Renal cortical epithelial cell (primary cell): ENCODE measurements at regions not wholly inside any gene's neighbourhood (a gene's known extent, or its start where the extent isn't known, plus 50 kb on each side); places are given as distances from the start of the nearest gene placed in this dataset.
A peak's percentile ranks its signal among the peaks of the same experiment; 100 is the strongest.

Experiments used
- DNase-seq: peaks from one replicate; pipeline ENCODE4 v3.0.0-alpha.2; 2011; ENCODE audit warnings: low read depth

GRCh38 chr2:64338910-64339500 is 115.0 kb upstream of the LGALSL start:
- DNase-seq = peak; percentile 70

DNA sequence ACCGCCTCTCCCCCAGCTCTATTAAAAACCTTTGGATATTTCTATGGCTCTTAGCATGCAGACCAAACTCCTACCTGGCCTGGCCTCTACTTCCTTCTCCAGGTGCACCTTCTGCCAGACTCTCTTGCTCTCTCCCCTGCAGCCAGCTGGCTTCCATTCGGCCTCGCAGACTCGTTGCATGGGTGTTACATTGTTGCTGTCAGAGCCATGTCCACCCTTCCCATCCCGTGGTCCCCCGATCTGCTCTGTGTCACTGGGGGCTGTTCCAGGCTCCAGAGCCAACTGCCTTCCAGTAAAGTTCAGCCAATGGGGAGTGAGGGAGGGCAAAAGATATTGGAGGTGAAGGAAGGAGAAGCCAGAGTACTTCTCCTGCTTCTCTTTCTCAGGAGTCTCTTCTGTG is 112.5 kb upstream of the LGALSL start:
- no peak for DNase-seq

DNA sequence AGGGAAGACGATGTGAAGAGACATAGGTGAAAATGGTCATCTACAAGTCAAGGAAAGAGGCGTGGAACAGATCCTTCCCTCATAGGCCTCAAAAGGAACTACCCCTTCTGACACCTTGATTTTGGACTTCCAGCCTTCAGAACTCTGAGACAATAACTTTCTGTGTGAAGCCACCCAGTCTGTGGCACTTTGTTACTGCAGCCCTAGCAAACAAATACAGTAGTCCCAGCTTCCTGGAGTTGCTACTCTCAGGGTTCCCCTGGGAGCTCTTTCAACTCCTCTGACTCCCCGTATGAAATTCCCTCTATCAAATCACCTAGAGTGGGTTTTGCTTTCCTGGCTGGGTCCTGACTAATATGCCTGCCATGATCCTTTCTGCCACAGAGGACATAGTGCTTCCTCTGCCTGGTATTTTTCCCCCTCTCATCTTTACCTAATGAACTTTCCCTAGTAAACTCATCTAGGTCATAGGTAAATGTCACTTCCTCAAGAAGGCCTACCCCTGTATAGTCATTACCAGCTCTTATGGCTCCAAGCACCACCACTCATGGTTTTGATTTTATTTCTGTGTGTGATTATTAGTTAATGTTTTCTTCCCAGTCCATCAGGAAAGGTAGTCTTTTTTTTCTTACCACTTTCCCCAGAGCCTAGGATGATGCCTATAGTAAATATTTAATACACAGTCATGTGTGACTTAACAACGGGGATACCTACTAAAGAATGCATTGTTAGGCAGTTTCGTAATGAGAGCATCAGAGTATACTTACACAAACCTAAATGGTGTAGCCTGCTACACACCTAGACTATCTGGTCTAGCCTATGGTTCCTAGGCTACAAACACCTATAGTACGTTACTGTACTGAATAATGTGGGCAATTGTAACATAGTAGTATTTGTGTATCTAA is 111.5 kb upstream of the LGALSL start:
- peak; percentile 68 for DNase-seq

- no peak for DNase-seq
Measured at GRCh38 chr2:64344999-64345576, 108.9 kb upstream of the LGALSL start.

- DNase-seq = no peak
Measured at GRCh38 chr2:64345998-64346397, 108.0 kb upstream of the LGALSL start.

GRCh38 chr2:64348386-64349130 is 105.4 kb upstream of the LGALSL start:
- no peak for DNase-seq

GRCh38 chr2:64349131-64349530 is 104.8 kb upstream of the LGALSL start:
- no peak for DNase-seq

DNA sequence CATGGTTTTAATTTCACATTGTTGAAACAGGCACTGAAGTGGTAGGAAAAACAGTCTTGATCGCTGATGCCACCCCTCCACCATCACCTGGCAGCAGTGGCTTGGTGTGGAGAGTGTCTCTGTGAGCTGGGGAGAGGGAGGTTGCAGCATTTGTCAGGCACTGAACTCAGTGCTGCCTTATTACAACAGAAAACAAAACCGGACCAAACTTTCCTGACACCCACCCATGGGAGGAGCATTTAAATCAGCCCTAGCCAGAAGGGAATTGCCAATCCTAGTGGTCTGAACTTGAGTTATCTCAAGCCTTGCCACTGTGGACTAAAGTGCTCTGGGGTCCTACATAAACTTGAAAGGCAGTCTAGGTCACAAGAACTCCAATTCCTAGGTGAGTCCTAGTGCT is 103.0 kb upstream of the LGALSL start:
- no peak for DNase-seq

GRCh38 chr2:64352292-64352691 is 101.7 kb upstream of the LGALSL start:
- peak; percentile 22 for DNase-seq

DNA sequence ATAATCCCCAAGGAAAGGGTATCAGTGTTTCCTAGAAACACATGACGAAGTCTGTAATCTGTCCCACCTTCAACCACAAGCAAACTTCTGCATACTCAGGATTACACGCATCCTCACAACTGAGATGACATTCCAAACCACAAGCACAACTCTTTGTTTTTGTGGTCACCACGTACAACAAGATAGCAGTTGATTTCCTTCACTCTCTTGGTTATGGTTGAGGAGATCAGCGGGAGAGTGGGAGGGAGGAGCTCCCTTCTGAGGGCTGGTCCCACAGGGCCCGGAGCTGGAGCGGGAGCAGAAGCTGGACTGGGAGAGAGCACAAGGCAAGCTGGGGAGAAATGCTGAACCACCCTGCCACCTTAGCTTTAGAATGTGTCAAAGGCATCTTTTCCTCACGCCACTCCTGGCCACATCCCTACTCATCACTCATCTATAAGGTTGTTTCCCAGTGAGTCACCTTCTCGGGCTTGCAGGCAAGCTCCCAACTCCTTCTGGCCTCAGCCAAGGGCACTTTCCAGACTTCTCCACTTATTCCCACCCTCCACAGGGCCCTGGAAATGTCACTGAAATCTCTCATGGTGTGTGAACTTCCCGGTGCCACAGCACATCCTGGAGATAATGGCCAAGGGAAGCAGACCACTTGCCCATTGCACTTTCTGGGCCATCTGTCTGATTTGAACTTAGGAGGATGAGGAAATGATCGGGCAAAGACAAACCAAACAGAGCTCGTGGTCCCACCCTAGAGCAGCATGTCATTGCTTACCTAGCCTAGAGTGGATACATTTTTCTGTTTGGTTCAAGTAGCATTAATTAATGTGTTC is 98.9 kb upstream of the LGALSL start:
- DNase-seq = peak; percentile 84

DNA sequence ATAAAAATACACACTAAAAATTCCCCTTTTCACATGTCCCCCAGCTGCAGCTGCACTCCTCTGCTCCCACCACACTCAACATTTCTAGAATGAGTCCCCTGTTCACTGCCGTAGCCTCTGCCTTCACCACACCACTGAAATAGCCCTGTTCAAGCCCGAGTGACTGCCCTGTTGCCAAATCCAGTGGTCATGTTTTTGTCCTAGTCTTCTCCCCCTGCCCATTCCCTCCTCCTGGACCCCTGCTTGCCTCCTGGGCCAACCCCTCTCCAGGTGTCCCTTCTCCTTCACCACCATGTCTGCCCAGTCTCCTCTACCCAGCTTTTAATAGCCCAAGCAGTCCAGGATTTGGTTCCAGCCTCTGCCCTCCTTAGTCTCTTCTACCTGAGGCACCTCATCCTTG is 97.1 kb upstream of the LGALSL start:
- DNase-seq = no peak

GRCh38 chr2:64359171-64359891 is 94.6 kb upstream of the LGALSL start:
- DNase-seq = peak; percentile 64

DNA sequence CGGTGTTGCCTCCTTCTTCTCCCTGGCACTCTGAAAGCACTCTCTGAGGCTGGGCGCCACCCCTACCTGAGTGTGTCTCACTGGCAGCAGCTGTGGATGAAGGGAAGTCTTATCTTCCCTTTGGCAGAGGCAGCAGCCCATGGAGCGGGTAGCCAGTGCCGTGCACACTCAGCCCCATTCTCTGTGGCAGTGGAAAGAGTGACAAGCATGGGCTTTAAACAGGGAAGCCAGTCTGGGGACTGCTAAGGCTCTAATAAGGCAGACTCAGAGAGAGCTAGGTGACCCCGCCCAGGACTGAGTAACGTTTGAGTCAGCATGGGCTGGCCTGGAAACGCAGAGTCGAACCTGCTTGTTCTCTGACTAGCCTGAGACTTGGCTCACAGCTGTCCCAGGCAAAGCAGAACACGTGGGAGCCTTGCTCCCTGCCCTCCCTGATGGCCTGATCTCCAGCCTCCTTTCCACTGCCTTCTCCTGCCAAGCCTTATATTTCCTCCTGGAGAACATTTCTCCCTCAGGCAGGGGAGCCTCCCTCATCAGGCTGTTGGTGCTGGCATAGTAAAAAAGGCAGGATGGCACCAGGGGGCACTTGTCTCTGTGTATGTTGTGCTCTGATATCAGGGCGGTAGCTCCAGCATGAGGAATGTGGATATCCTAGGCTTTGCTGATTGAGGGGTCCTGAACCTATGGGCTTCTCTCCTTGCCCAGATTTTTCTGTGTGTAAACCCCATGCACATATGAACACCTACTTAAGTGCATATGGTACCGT is 93.9 kb upstream of the LGALSL start:
- DNase-seq = peak; percentile 94

- no peak for DNase-seq
Measured at GRCh38 chr2:64361151-64361938, 92.6 kb upstream of the LGALSL start.

- DNase-seq = peak; percentile 46
Measured at GRCh38 chr2:64362562-64363026, 91.4 kb upstream of the LGALSL start.

GRCh38 chr2:64363140-64363539 is 90.8 kb upstream of the LGALSL start:
- DNase-seq = no peak

DNA sequence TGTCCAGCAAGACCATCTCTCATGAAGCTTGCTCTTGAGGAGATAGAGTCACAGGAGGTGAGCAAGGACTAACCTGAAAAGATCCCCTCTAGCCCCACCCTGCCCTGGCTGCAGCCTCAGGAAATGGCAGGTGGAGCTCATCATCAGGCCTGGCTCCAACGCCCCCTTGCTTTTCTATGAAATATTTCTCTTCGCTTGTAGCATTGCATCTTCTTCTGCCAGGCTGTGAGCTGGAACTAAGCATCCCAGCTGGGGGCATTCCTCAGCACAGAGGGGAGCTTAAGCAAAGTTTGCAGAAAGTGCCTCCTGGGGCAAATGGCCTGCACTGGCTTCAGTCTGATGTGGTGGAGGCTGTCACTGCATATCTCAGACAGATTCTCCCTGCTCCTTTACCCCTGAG is 90.1 kb upstream of the LGALSL start:
- no peak for DNase-seq

GRCh38 chr2:64367444-64368232 is 86.3 kb upstream of the LGALSL start:
- DNase-seq = no peak
